Activated CD4-positive, alpha-beta T cell treated with anti-CD3 and anti-CD28 coated beads, Interleukin-2, amount 50 U/mL, for 4 hours (primary cell): ENCODE measurements at regions not wholly inside any gene's neighbourhood (a gene's known extent, or its start where the extent isn't known, plus 50 kb on each side); places are given as distances from the start of the nearest gene placed in this dataset.

ENCODE experiments used
- DNase-seq, 2 experiments: peaks; one replicate each; pipeline ENCODE4 v3.0.0-alpha.2; 2020

DNA sequence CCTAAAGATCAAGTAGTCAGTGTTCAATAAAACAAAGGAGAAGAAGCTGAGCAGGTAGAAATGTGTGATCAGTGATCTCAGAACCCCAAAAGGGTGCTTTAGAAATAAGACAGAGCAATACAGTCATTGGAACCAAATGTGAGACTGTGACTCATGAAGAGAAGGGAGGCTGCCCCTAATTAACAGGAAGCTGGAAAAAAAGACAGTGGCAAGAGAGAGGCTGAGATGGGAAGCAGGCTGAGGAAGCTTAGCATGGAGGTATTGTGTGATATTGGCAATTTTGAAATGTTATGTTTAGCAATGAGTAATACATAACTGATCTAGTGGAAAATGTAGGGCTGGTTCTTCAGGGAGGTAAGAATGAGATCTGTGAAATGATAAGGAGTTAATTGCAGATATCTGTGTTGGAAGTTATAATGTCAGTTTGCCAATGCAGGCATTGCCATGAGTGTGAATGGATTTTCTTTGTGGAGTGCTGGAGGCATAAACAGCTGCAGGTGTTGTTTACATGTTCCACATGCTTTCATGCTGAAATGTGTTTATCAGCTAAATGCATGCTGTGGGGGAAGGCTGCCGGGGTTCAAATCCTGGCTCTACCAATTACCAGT lies 90.6 kb upstream of the CACNA1E start:
- DNase-seq, result no peak

DNA sequence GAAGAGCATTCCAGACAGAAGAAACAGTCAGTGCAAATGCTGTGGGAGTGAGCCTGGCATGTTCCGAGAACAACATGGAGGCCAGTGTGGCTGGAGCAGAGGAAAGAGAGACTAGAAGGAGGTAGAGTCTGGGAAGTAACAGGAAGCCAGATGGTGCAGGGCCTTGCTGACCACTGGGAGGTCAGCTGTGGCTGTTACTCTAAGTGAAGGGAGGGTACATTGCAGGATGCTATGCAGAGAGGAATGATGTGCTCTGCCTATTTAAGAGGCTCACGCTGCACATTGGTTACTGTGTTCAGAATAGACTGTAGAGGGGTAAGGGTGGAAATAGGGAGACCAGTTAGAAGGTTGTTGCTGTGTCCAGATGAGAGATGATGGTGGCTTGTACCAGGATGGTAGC lies 88.6 kb upstream of the CACNA1E start:
- no peak for DNase-seq

DNA sequence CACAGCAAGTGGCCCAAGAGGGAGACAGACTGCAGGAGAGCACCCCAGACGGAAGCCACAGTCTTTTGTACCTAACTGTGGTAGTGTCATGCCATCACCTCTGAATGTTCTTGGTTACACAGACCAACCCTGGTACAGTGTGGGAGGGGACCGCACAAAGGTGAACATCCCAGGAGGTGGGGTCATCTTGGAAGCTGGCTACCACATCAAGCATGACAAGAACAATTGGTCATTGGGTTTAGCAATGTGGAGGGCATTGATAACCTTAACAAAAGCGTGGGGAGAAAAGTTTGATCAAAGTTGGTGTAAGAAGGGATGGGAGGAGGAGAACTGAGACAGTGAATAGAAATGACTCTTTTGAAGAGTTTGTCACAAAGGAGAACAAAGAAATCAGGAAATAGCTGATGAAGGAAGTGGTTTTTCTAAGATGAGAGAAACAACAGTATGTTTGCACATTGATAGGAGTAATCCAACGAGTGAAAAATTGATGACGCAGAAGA lies 87.1 kb upstream of the CACNA1E start:
- DNase-seq, result peak; percentile 7 to 23

DNA sequence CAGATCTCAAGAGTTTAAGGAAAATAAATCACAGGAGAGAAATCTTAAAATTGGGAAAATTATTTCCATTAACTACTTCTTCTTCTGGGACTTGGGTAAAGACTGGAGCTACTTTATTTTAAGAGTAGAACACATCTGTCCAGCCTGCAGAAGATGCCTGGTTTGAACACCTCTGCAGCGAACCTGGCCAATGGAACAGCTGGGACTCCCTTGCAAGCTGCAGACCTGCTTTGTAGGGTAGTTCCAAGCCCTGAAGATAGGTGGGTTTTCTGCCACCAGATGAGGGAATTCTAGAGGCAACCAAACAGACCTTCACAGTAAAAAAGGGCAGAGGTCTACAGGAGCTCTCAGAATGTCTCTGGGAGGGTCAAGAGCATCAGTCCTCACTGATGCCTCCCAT lies 86.5 kb upstream of the CACNA1E start:
- DNase-seq, result no peak

DNA sequence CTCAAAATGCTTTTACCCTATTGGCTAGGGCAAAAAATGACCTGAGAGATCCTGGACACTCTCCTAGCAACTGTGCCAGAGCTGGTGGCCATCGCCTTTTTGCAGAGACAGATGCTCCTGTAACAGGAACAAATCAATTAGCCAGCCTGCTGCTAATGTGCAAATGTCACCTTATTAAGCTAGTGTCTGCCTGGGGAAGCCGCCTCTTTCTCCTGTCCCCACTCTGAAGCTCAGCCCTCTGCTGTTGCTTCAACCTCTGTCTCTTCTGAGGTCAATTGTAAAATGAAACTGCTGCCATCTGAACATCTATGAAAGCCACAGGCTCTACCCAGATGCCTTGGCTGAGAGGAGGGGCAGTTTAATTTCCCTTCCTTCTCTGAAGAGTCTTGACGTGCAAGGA lies 85.5 kb upstream of the CACNA1E start:
- DNase-seq, result no peak

DNA sequence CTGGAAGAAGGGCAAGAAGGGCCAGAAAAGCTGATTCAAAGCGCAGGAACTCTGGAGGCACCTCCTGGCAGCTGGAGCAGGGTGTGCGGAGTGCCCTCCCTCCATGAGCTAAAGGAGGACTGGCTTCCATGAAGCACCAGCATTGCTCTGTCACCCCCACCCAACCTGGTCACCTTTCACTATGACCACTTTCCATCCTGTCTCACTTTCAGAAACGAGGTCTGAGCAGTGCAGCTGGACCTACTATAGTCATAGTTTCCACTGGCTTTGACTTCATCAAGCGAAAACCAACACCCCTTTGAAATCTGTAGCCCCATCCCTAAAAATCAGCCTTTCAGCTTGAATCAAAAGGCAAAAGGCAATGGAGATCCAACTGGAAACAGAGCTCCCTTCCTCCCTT lies 84.8 kb upstream of the CACNA1E start:
- DNase-seq, result no peak

DNA sequence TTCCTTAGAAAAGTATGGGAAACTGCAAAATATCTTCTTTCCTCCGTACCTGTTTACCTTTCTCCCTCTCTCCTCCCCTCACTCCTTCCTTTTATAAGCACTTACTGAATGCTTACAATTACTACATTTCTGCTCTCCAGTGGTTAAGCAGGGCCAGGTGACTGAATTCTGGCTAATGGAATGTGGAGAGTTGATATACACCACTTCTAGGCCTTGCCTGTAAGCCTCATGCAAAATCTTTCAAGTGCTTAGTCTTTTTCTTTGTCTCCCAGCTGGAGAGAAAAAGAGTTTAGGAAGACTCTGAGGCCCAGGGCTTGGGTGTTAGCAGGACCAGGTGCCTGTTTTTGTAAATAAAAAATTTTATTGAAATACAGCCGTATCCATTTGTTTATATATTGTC lies 77.7 kb upstream of the CACNA1E start:
- no peak for DNase-seq

DNA sequence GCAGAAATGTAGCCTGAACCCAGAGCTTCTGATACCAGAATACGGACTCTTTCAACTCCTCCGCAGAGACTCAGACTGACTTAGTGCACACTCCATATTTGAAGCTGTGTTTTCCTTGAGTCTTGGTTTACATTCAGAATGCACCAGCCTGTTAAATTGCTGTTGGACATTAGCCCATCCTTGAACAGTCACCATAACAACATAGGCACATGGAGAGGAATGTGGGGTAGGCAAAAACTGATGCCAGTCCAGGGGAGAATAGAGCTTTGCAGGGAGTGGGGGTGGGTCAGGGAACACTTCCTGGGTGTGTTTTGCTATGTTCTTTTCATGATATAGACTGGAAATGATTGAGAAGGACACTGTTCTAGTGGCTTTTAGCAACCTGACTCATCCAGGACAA lies 76.3 kb upstream of the CACNA1E start:
- DNase-seq, result no peak

DNA sequence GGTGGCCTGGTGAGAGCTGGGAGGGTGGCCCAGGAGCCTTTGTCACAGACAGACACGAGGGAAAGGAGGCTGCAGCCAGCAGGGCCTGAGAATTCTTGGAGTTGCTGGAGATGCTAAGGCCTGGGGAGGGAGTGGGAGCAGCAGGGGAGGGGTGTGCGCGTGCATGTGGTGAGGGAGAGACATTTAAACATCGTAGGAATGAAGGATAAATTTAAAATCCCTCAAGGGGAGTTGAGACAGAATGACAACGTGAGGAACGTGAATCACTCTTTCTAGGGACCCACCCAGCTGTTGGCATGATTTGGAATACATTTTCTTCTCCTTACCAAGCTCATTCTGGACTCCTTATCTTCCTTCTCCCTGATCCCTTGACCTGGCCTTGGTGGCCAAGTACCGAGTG lies 73.3 kb upstream of the CACNA1E start:
- no peak for DNase-seq

DNA sequence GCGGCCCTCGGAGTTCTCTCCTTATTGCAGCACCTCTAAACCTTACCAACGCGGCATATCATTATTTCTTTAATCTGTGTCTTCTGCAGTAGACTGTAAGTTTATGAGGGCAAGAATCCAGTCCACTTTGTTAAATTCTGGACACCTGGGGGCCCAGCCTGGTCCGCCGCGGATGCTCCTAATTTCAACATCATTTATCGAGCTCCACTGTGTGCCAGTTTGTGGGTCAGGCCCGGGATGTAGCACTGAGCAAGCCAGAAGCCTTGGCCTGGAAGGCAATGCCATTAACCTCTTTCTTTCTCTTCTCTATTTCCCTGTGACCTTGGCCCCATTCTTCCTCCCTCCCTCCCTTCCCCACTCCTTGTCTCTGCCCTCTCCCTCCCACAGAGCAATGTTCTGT lies 70.6 kb upstream of the CACNA1E start:
- DNase-seq, result no peak

DNA sequence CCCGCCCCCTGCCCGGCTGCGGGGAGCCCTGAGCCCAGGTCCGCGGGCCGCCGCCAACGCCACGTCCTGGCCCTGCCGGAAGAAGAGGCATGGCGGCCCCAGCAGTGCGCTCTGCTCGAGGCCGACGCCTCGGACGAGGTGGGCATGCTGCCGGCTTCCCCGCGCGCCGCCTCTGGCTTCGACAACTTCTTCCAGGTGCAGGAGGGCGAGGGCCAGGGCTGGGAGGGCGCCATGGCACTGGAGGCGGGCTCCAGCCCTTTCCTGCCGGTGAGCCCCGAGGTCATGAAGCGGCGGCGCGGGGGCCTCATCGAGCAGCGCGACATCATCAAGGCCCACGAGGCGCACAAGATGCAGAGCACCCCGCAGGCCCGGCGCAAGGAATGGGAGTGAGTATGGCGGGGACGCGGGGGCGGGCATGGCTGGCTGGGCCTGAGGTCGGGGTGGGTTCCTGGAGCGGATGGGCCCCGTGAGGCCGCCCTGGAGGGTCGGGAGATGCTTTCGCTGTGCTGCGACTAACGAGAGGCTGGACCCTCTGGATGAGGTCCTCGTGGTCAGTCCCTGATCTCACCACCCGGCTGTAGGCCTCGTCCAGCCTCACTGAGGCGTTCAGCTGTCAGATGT lies 70.0 kb upstream of the CACNA1E start:
- DNase-seq, result no peak

DNA sequence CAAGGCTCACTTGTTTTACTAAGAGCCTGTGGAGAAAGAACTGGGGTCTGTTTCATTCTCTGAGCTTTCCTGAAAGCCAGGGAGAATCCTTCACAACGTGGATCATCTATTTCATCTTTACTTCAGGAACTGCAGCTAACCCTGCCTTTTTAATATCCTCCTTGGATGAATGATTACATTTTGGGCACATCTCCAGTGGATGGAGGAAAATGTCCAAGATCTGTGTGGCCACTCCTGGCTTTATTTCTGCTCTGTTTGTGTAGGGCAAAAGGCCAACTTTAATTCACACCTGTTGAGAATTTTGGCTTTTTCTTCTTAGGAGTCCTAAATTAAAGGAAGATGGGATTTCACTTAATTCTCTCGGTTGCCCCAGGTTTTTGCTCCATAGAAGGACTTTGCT lies 69.5 kb upstream of the CACNA1E start:
- no peak for DNase-seq

DNA sequence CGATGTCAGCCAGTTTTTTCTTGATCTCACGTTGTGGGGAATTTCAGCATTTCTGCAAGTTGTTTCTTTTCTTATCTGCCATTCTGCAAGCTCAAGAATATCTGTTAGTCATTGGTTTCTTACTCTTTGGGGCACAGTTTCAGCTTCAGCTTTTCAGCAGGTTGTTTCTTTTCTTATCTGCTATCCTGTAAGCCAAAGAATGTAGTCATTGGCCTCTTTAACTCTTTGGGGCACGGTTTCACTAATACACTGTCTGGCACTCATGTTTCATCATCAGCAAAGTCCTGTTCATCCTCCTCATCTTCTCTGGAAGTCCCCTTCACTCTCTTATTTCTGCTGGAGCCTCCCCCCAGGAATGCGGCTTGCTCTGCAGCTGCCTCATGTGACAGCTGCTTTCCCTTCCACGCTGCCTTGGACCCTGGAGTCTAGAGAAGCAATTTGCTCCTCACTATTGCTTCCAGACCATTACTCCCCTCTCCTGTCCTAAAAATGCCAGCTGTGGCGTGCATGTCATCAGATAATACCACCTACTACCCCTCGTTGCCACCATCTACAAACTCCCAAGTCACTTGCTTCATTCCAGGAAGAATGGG lies 67.0 kb upstream of the CACNA1E start:
- no peak for DNase-seq

DNA sequence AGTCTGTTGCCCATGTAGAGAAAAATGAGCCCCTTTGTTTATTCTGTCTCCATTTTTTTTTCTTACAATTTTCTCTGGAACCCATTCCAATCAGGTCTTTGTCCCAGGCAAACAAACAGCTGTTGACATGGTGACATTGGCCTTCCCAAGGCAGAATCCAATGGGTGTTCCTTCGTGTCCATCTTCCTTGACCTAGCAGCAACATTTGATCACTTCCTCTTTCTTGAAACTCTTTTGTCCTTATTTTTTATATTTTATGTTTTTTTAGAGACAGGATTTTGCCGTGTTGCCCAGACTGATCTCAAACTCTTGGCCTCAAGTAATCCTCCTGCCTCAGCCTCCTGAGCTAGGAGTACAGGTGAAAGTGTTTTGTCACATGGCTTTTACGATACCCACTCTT lies 65.4 kb upstream of the CACNA1E start:
- DNase-seq, result no peak

DNA sequence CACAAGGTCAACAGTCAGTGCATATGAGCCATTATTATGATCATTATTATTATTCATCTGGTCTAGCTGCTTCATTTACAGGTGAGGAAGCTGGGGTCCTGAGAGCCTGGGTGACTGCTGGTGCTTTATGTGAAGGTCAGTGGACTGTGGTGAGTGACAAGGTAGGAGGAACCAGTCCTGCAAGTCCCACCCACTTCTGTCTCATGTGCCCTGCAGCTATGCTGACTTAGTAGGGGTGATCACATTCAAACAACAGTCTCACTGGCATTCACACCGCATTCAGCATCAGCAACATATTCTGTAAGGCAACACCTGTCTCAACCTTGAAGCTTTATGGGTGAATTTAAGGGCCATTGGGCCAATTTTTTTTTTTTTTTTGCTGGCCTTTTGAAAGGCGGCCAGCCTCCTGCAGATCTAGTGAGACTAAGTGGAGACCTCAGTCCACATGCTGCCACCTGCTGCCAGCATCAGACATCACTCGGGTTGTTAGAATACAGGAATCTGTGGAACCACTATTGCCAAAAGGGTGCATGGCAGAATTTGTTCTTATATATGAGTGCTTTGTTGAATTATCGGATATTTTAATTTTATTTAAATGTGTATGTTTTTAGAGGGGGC lies 59.9 kb upstream of the CACNA1E start:
- DNase-seq, result peak; percentile 17 to 18

DNA sequence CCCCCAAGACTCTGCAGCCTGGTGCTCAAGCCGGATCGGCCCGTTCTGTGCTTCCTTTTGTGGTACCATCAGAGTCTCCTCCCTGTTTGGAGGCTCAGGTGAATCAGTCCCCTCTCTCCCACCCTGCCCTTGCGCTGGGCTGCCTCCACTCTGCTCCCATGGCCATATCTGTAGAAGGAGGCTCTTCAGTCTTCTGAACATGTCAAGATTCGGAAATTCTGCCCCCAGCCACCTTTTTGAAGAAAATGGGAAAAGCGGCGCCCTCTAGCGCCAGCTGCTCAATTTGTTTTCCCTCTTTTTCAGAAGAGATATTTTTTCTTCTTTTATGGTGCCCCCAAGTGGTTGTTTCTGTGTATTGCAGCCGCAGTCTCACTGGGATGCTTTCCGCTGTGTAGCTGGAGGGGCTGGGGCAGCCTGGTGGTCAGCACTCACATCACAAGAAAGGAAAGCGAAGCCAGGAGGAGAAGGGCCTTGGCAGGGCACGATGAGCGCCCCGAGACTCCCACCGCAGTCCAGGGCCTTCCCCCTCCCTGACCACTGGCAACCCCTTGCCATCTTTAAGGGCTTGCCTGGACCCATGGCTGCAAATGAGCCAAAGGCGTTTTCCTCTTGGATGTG lies 58.4 kb upstream of the CACNA1E start:
- DNase-seq, result peak; percentile 75 to 81

DNA sequence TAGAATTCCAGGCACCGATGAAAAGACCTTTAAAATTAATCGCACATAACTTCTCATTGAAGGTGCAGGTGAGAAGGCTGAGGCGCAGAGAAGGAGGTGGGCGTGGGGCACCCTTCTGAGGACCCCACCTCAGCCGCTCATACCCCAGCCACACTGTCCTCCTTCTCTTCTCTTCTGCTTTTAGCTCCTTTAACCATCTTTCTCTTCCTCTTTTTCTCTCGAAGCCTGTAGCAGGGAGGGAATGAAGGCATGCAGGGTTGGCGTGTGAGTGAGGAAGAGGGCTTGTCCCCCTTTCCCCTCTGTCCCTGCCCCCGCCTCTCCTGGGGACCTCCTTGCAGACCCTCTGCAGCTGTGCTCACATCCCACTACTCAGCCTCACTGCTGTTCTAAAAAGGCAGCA lies 57.8 kb upstream of the CACNA1E start:
- no peak for DNase-seq

DNA sequence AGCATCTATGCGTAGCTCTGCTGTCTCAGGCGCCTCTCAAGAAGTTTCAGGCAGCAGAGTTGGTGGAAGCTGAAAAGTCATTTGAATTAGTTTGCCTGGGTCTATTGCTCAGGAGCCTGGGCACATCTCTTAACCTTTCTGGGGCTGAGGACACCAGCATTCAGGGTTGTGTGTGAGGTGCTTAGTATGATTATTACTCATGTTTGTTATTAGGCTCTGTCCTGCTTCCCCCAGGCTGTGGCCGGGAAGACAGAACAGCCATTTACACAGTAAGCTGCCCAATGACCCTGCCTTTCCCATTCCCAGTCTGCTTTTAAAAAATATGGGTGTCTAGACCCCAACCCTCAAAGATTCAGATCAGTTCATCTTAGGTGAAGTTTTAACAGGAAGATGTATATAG lies 53.9 kb upstream of the CACNA1E start:
- no peak for DNase-seq

DNA sequence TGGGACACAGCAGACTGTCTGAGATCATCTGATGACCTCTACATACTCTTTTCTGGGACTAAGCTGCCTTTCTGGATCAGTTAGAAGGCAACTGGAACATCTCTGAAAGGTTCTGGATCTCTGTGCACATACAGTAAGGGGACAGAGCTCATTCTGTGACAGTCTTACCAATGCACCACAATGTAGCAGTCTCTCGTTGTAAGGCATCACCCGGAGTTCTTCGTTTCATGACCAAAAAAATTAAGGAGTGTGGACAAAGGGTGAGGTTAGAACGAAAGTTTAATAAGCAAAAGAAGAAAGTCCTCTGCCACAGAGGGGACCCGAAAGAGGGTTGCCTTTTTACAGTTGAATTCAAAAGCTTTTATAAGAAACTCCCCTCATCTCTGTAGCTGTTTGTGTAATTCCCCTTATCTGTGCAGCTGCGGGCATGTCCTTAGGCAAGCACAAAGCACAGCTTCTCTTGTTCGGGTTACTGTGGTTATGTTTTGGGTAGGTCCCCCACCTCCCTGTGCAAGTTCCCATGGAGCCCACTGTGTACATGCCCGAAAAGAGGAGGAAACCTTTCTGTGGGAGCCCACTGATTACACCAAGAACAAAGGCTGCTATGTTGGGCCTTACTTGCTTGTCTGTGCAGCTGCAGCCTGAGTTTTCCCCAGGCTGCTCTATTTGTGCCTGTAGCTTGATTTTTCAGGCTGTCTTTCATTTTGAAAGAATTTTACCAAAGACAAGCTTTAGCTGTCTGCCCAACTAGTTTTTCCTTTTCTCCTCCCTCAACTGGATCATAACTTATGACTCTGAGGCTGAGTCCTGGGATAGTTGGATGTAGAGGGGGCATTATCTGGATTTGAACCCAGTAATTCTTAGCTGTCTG lies 53.1 kb upstream of the CACNA1E start:
- DNase-seq, result no peak
